ENCODE measurements at regions not wholly inside any gene's neighbourhood (a gene's known extent, or its start where the extent isn't known, plus 50 kb on each side); places are given as distances from the start of the nearest gene placed in this dataset.

- no peak for TF ChIP-seq CTCF (IDR thresholded peaks at IDR 0.05)
- TF ChIP-seq POLR2A (IDR thresholded peaks at IDR 0.05) = no peak
- TF ChIP-seq POLR2AphosphoS5 (IDR thresholded peaks at IDR 0.05) = no peak
These were observed 373.7 kb upstream of the ACVR2A start for GRCh38 chr2:147471126-147471525.
